HG02840 (cell line): ENCODE measurements at regions not wholly inside any gene's neighbourhood (a gene's known extent, or its start where the extent isn't known, plus 50 kb on each side); places are given as distances from the start of the nearest gene placed in this dataset.

Source experiments
- ATAC-seq: cut with Tn5 transposase; IDR thresholded peaks from one replicate; pipeline ENCODE4 v1.9.1; 2021; ENCODE audit warnings: mild to moderate bottlenecking, moderate library complexity, moderate number of reproducible peaks; ENCODE audit not compliant: unreplicated experiment, low FRiP score

- no peak for ATAC-seq
Measured at GRCh38 chr3:178036451-178037144, 499.6 kb upstream of the KCNMB2 start.

GRCh38 chr3:178041931-178042330 lies 494.3 kb upstream of the KCNMB2 start:
- ATAC-seq, result no peak

GRCh38 chr3:178042376-178042775 lies 493.9 kb upstream of the KCNMB2 start:
- no peak for ATAC-seq

GRCh38 chr3:178043084-178043483 lies 493.2 kb upstream of the KCNMB2 start:
- ATAC-seq, result no peak

- no peak for ATAC-seq
Measured at GRCh38 chr3:178044320-178044719, 491.9 kb upstream of the KCNMB2 start.

GRCh38 chr3:178047496-178047895 lies 488.7 kb upstream of the KCNMB2 start:
- ATAC-seq, result no peak

- ATAC-seq, result no peak
Measured at GRCh38 chr3:178048768-178049167, 487.5 kb upstream of the KCNMB2 start.

GRCh38 chr3:178054471-178054870 lies 481.8 kb upstream of the KCNMB2 start:
- no peak for ATAC-seq

- no peak for ATAC-seq
Measured at GRCh38 chr3:178055939-178056338, 480.3 kb upstream of the KCNMB2 start.

DNA sequence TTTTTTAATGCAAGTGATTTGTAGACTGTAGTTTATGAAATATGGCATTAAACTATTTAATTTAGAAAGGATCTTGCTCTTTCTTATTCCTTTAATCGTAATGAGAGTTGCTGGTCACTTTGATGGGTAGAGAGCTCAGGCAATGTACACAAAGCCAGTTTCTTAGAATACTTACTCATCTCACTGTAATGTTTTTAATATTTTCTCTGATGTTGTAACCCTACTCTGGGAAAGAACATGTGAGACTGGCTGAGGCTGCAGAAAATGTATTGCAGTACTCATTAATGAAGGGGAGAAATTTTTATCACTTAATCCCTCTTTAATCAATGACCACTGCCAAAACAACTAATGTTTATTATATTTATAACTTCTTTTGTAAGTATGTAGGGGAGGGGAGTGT lies 479.4 kb upstream of the KCNMB2 start:
- ATAC-seq, result no peak

DNA sequence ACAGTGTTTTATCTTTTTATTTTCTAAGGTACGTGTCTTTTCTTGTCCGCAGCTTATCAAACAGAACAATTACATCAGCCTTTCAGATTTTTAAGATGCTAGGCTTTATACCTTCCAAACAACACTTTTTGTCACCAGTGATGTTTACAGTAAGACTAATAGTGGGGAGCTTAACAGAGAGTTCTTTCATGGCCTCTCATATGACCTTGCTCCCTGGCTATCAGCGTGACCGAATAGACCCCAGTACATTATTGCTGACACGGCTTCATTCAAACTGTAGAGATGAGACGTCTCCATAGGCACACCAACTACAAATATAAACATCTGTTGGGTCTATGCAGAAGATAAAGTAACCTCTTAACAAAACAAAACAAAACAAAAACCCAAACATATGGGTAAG lies 477.6 kb upstream of the KCNMB2 start:
- no peak for ATAC-seq

GRCh38 chr3:178059119-178059518 lies 477.1 kb upstream of the KCNMB2 start:
- no peak for ATAC-seq

DNA sequence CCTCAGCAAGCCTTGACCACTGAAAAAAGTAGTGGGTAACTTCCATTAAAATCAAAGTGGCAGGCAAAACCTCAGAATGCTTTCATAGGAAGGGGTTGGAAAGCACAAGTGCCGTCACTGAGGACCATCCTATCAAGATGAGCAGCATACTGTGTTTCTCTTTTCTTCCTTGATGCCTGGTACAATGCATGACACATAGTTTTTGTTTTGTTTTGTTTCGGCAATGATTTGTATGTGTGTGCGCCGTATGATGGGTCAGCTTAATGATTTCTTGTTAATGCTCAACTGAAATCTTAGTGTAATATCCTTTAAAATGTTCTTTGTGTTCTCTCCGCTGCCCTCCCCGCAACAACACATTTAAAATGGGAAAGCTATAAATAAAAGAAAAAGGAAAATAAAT lies 476.4 kb upstream of the KCNMB2 start:
- ATAC-seq, result no peak

GRCh38 chr3:178060407-178060806 lies 475.8 kb upstream of the KCNMB2 start:
- no peak for ATAC-seq

DNA sequence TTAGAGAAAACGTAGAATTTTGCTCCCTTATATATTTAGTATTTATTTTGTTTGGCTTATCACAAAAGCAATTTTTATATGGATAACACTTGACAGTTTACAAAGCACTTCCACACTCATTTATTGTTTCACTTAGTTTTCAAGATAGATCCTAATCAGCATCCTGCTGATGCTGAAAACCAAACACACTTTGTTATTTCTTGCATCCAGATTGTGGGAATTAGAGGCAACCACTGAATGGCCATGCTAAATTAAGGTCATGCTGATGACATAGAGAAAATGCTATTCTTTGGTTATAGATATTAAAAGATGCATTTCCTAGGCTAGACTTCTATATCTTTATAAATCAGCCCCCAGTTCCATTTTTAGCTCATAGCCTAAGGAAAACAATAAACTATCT lies 474.1 kb upstream of the KCNMB2 start:
- no peak for ATAC-seq

GRCh38 chr3:178063461-178063860 lies 472.8 kb upstream of the KCNMB2 start:
- no peak for ATAC-seq

DNA sequence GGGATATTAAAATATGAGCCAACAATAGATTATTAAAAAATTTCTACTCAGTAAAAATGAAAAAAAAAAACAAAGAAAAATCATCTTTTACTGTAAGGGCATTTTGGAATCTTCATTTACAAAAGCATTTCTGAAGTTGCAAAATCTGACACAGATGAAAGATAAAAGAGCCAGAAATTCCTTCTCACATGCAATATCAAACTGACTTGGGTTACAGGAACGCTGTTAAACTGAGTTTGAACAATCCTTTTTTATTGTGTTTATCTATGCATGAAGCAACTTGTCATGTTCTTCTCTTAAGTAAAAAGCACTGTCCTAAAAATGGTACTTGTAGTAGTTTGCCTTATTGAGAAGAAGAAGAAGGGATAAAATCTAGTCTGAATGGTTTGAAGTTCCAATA lies 468.5 kb upstream of the KCNMB2 start:
- no peak for ATAC-seq

DNA sequence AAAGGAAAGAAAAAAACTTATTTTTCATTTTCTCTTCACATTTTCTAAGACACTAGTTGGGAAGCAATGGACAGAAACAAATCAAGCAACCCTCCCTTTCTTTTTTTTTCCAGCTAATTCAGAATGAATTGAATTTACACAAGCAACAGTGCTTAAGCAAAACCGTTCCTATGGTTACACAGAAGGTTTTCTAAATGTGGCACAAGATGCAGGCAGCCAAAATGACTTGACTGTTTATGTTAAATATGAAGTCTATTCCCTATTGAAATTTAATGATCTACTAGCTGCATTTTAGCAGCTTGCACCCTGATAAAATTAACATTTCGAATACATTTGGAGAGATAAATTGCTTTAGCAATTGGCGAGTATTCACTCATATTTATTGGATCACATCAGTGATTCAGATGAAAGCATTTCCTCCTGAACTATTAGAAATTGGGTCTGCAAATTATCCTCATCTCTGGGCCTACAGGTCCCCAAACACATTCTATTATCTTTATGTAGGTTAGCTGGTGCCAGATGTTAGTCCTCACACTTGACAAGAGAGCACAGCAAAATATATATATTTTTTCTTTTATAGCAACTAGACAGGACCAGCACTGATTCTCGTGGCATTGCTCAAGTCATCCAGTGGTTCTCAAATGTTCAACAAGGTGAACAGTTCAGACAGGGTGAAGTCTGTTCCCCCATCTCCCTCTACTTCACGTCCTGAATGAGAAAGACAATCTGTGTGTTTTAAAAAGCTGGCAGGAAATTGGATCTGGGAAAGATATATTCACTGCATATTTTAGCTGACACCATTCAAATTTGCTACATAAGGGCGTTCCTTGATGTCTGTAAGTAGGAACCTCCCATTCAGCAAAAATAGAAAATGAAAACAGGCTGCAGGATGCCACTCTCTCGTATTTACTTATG lies 463.6 kb upstream of the KCNMB2 start:
- ATAC-seq, result no peak

- ATAC-seq, result no peak
Measured at GRCh38 chr3:178073366-178073765, 462.9 kb upstream of the KCNMB2 start.

- ATAC-seq, result no peak
Measured at GRCh38 chr3:178075344-178075743, 460.9 kb upstream of the KCNMB2 start.

- no peak for ATAC-seq
Measured at GRCh38 chr3:178078953-178079352, 457.3 kb upstream of the KCNMB2 start.

DNA sequence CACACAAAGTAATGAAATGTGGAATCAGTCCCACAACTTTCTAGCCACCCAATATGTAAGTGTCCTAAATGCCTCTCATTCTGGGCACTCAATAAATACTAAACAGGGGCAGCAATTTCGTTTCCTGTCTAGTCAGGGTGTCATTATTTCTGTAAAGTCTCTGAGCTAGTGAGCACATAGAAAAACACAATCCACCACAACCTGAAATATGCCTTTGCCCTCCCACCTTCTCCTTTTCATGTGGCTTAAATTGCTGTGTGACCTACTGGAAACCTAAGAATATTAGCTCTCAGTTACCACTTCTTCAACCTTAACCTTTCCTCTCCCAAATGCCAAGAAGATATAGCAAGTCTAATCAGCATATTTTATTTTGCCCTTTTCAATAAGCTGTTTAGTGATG lies 456.3 kb upstream of the KCNMB2 start:
- ATAC-seq, result no peak
